Liver (tissue), 3 donors: ENCODE measurements at regions not wholly inside any gene's neighbourhood (a gene's known extent, or its start where the extent isn't known, plus 50 kb on each side); places are given as distances from the start of the nearest gene placed in this dataset.

Source experiments
- ATF3 ChIP-seq: IDR thresholded peaks from 2 replicates; pipeline ENCODE4 v1.6.1; 2016; ENCODE audit warnings: antibody characterized with exemption
- EGR1 ChIP-seq, 2 donors: IDR thresholded peaks; 2 replicates each; pipeline ENCODE4 v1.6.1; 2016 to 2018; ENCODE audit warnings: antibody characterized with exemption in 2 of 2, low read depth in 2 of 2
- FOXA1 ChIP-seq: IDR thresholded peaks from 2 replicates; pipeline ENCODE4 v1.6.1; 2016; ENCODE audit warnings: antibody characterized with exemption
- GABPA ChIP-seq, 2 donors: IDR thresholded peaks in 1 of 2; conservative IDR thresholded peaks in 1 of 2; 2 replicates each; pipeline ENCODE4 v1.6.1; 2016; ENCODE audit warnings: antibody characterized with exemption in 2 of 2, mild to moderate bottlenecking in 1 of 2, moderate library complexity in 1 of 2
- JUND ChIP-seq, 2 donors: IDR thresholded peaks; 2 replicates each; pipeline ENCODE4 v1.6.1; 2016; ENCODE audit warnings: antibody characterized with exemption in 2 of 2
- RAD21 ChIP-seq, 2 donors: IDR thresholded peaks; 2 replicates each; pipeline ENCODE4 v1.6.1; 2016; ENCODE audit warnings: antibody characterized with exemption in 2 of 2, mild to moderate bottlenecking in 2 of 2
- REST ChIP-seq: IDR thresholded peaks from 2 replicates; pipeline ENCODE4 v1.6.1; 2016; ENCODE audit warnings: antibody characterized with exemption, mild to moderate bottlenecking
- RXRA ChIP-seq, 2 donors: IDR thresholded peaks; 2 replicates each; pipeline ENCODE4 v1.6.1; 2017 to 2018; ENCODE audit warnings: antibody characterized with exemption in 2 of 2, mild to moderate bottlenecking in 1 of 2
- SP1 ChIP-seq: IDR thresholded peaks from 2 replicates; pipeline ENCODE4 v1.6.1; 2018; ENCODE audit warnings: antibody characterized with exemption, mild to moderate bottlenecking
- YY1 ChIP-seq: IDR thresholded peaks from 2 replicates; pipeline ENCODE4 v1.6.1; 2016; ENCODE audit warnings: antibody characterized with exemption, mild to moderate bottlenecking
- ZBTB33 ChIP-seq: IDR thresholded peaks from 2 replicates; pipeline ENCODE4 v1.6.1; 2016; ENCODE audit warnings: antibody characterized with exemption
- TF ChIP-seq, protein P1 (sequence below): fragments of 150-350 bp; IDR thresholded peaks from 2 replicates; pipeline ENCODE4 v1.5.1; 2017; ENCODE audit warnings: improper control_type of control experiment, low read depth, low read length; ENCODE audit not compliant: missing input control
- TF ChIP-seq, protein P2 (sequence below): IDR thresholded peaks from 2 replicates; pipeline ENCODE4 v1.6.1; 2016; ENCODE audit warnings: antibody characterized with exemption
- donor health status: healthy.
- donor health status: healthy.

GRCh38 chrX:9316096-9316495 is 148.8 kb upstream of the TBL1X start:
- TF ChIP-seq, protein P1, sequence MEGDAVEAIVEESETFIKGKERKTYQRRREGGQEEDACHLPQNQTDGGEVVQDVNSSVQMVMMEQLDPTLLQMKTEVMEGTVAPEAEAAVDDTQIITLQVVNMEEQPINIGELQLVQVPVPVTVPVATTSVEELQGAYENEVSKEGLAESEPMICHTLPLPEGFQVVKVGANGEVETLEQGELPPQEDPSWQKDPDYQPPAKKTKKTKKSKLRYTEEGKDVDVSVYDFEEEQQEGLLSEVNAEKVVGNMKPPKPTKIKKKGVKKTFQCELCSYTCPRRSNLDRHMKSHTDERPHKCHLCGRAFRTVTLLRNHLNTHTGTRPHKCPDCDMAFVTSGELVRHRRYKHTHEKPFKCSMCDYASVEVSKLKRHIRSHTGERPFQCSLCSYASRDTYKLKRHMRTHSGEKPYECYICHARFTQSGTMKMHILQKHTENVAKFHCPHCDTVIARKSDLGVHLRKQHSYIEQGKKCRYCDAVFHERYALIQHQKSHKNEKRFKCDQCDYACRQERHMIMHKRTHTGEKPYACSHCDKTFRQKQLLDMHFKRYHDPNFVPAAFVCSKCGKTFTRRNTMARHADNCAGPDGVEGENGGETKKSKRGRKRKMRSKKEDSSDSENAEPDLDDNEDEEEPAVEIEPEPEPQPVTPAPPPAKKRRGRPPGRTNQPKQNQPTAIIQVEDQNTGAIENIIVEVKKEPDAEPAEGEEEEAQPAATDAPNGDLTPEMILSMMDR = no peak
- TF ChIP-seq ZBTB33 = no peak
- TF ChIP-seq FOXA1 = no peak
- TF ChIP-seq YY1 = no peak
- no peak for TF ChIP-seq EGR1 (IDR thresholded peaks at IDR 0.05; ENCODE audit: low read depth in 2 of 2)
- TF ChIP-seq ATF3 = no peak
- TF ChIP-seq SP1 = no peak
- TF ChIP-seq RAD21 (IDR thresholded peaks at IDR 0.05) = peak in 1 of 2 donors; percentile 5
- TF ChIP-seq GABPA (IDR thresholded peaks at IDR 0.05 in 1 of 2, conservative IDR thresholded peaks at IDR 0.05 in 1 of 2) = no peak
- no peak for TF ChIP-seq REST
- TF ChIP-seq RXRA (IDR thresholded peaks at IDR 0.05) = peak in 1 of 2 donors; percentile 15
- TF ChIP-seq JUND (IDR thresholded peaks at IDR 0.05) = no peak
- TF ChIP-seq, protein P2, sequence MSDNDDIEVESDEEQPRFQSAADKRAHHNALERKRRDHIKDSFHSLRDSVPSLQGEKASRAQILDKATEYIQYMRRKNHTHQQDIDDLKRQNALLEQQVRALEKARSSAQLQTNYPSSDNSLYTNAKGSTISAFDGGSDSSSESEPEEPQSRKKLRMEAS = no peak
